GM12892 (cell line): ENCODE measurements at regions not wholly inside any gene's neighbourhood (a gene's known extent, or its start where the extent isn't known, plus 50 kb on each side); places are given as distances from the start of the nearest gene placed in this dataset.

Source experiments
- POLR2A ChIP-seq: IDR thresholded peaks from 2 replicates; pipeline ENCODE4 v1.6.1; 2011; ENCODE audit warnings: low read depth, low read length, control low read depth
- POLR2AphosphoS5 ChIP-seq: IDR thresholded peaks from 2 replicates; pipeline ENCODE4 v1.6.1; 2011; ENCODE audit warnings: low read depth, low read length, control low read depth

DNA sequence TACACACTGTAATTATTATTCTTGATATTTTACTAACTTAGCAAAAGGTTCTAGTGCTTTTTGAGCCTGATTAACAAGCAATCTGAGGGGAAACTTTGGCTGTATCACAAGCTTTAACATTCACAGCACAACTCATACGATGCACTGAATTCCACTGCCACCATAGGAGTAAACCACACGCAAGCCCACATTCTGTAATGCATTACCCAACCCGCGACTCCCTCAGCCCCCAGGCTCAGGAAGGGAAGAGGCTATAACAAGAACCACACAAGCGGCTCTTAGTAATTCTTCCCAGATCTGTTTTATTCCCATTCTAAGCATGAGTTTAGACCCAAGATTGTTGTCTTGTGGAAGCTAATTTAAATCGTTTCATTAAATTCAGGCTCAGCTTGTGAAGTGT is 138.5 kb upstream of the TBL1X start:
- TF ChIP-seq POLR2AphosphoS5 (no peak), POLR2A (no peak)
